SK-N-SH (cell line): ENCODE measurements at regions not wholly inside any gene's neighbourhood (a gene's known extent, or its start where the extent isn't known, plus 50 kb on each side); places are given as distances from the start of the nearest gene placed in this dataset.

ENCODE experiments used
- CTCF ChIP-seq: fragments of 200-600 bp; sonication (generic); IDR thresholded peaks from 2 replicates; pipeline ENCODE4 v1.6.1; 2017; ENCODE audit warnings: antibody characterized with exemption, mild to moderate bottlenecking, moderate library complexity
- FOXM1 ChIP-seq: IDR thresholded peaks from 2 replicates; pipeline ENCODE4 v1.4.0; 2012; ENCODE audit warnings: low read depth, mild to moderate bottlenecking
- NRF1 ChIP-seq: IDR thresholded peaks from 2 replicates; pipeline ENCODE4 v1.6.1; 2012; ENCODE audit warnings: low read depth, mild to moderate bottlenecking, low read length
- RAD21 ChIP-seq: IDR thresholded peaks from 2 replicates; pipeline ENCODE4 v1.6.1; 2012; ENCODE audit warnings: mild to moderate bottlenecking, low read length
- REST ChIP-seq: IDR thresholded peaks from 2 replicates; pipeline ENCODE4 v1.6.1; 2012; ENCODE audit warnings: mild to moderate bottlenecking, low read depth, low read length, moderate library complexity
- SMC3 ChIP-seq: IDR thresholded peaks from 2 replicates; pipeline ENCODE4 v1.6.1; 2012; ENCODE audit warnings: low read depth, low read length, improper control_type of control experiment
- TAF1 ChIP-seq: IDR thresholded peaks from 2 replicates; pipeline ENCODE4 v1.6.1; 2012; ENCODE audit warnings: low read depth, mild to moderate bottlenecking, low read length, moderate library complexity, borderline replicate concordance

GRCh38 chr16:72369274-72369673 is 197.3 kb upstream of the PMFBP1 start:
- TF ChIP-seq FOXM1, result no peak
- TF ChIP-seq TAF1, result no peak
- no peak for TF ChIP-seq CTCF
- no peak for TF ChIP-seq SMC3
- TF ChIP-seq NRF1, result no peak
- no peak for TF ChIP-seq RAD21
- no peak for TF ChIP-seq REST
